ENCODE measurements at regions not wholly inside any gene's neighbourhood (a gene's known extent, or its start where the extent isn't known, plus 50 kb on each side); places are given as distances from the start of the nearest gene placed in this dataset.

DNA sequence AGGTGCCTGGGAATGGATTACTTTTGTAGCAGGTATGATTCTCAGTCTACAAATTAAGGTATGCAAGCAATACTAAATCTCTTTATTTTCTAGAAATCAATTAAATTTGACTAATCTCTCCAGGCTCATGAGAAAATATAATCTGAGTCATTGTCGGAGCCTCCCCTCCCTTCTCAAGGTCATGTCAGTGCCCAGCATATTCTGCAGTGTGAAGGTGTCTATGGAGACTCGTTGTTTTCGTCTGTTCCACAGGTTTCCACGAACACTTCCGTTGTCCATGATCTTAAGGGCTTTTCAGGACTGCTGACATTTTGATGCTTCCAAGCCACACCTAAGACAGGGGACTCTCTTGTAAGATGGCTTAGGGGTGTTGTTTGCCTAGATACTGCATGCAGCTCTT is 56.6 kb upstream of the SCOC start:
- DNase-seq, result no peak

DNA sequence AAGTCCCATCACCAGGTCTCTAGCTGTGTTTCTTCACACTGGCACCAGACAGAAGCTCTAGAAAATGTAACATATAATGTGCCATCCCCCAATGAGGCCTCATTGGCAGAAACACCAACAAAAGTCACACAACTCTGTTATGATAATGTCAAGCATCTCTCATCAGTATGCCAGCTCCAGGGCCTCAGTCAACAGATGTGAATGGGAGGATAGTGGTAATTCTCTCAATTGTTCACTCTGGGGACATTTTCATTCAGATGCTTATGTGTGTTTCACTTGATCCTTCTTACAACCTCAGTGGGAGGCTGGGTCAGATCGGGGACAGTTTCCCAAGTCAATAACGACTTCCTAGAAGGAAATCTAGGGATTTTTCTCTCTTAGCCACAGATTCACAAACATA is 57.5 kb upstream of the SCOC start:
- no peak for DNase-seq

DNA sequence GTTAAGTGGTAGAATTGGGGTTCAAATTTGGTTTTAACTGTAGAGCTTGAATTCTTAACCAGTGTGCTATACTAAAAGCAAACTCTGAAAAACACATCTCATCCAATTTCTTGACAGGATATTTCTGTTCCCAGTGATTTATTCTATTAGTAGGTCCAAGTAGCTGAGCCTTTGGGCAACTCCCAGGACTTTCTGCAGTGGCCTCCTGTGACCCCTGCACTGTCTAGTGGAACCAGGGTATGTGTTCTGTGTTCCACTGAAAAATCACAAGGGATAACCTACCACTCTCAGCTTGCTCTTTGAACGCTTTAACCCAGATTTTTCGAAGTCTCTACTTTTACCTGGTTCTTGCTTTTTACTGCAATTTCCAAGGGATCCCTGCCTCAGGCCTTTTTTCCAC is 58.0 kb upstream of the SCOC start:
- DNase-seq, result no peak

DNA sequence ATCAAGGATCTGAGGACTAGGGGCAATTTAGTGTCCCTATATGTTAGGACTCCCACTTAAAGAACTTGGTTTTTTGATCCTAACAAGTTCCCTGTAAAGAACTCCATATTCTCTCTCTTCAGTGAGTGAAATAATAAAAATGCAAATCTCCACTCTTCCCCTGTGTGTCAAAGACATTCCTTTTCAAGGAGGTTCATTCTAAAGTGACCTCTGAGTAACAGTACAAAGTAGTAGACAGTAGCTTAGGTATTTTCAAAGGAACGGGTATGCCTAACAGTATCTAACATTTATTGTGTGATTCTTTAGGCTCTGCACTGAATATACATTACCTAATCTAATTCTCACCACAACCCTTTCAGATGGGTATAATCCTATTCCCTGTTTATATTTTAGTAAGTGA is 58.4 kb upstream of the SCOC start:
- no peak for DNase-seq

DNA sequence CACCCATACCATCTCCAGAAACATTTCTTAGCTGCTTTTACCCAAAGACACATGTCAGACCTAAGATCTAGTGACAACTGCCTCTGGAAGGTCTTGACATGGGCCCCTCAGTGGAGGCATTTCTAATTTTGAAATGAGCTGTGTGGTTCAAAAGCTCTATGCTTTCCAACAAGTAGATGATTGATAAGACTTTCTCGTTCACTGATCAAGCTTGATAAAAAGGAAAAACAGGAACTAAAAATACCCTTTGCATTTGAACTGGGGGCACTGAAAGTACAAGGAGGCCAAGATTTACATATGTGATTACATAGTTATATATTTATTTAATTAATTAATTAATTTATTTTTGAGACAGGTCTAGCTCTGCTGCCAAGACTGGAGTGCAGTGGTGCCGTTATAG is 61.3 kb upstream of the SCOC start:
- no peak for DNase-seq

DNA sequence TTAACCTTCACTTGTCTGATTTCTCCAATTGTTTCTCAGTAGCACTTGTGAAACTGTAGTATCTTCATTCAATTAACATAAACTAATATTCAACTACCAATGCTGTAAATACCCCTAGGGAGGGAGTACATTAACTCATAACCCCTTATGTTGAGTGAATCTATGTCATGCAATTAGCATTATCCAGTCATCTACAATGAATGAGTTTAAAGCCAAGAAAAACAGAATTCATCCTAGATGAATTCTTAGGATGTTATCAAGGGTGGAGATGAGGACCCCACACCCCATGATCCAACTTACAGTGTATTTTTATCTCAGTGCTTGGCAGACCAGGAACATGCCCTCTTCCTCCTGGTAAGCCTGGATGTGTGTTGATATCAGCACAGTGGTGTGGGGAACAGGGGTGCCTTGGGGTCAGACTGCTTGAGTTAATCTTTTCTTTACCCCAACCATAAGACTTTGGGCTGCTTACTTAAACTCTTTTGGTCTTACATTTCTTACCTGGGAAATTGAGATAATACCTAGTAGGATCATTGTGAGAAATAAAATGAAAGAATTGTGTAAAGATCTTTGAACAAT is 62.1 kb upstream of the SCOC start:
- no peak for DNase-seq

DNA sequence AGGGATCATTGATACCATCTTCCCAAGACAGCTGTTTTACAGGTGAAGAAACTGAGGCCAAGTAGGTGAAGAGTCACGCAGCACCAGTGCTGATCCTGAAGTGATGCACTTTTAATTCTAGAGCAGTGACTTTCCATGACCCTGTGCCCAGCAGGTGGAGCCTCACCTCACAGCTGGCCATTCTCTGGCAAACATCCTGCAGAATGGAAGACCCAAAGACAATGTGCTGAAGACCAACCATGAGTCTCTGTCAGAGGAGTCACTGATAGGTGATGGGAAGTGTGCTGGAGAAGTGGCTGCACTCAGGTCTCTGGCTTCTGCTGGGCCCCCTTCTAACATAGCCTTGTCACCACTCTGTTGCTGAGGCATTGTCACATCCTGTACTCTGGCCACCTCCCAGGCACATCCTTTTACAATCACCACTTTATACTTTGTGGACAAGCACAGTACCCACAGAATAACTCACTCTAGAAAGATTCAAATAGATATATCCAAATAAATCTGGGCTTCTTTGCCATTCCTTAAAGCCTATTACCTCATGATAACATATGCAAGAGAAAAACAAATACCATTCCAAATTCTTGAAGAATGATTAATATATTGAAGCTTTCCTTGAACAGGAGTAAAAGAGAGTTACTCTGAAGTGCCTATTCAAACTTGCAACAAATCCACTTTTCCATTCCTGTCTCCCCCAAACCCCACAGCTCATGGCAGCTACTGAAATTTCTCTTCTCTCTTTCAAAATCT is 64.1 kb upstream of the SCOC start:
- DNase-seq, result peak; percentile 58

DNA sequence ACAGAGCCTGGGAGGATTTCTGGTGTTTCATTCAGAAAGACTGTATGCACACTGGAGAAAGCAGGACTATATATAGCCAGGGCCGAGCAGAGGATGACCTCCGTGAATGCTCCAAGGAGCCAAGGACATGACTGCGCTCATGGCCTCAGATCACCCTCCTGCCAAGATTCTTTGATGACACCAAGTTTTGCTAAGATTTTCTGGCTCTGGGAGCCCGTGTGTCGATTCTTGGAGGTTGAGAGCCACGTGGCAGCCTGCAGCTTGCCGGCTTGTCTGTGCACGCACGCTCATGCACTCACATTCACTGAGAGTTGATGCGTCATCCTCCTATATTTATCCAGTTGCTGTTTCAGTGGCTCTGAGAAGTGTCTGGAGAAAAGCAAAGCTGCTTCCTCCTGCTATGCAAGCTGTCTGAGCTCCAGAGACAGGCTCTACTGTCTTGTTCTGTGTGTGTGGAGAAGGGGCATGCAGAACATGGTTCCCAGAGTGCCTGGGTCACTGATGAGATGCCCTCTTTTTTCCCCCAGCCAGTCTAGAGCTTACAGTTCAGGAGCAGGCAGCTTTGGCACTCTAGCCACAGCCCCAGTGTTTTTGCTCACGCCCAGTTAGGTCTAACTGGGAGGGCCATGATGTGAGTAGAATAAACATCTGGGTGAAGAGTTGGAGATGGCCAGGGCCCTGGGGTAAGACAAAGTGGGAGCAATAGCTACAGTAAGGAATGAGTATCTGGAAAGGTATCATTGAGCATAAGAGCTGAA is 64.9 kb upstream of the SCOC start:
- peak; percentile 82 for DNase-seq

DNA sequence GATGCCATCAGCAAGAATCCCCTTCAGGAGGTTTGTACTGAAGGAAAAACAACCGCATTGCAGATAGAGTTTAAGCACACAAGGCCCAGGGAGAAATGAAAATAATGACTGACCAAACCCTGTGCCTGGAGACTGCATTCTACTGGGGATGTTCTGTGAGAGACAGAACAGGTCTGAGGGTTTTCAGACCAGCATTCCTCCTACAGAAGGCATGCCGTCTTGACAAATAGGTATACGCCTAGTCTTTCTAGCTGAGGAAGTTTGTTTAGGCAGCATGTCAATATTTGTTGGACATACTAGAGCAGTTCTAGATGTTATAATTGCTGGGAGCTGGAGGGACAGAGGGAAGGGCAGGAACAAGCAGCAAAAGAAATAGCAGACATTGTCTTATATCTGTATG is 68.4 kb upstream of the SCOC start:
- no peak for DNase-seq

DNA sequence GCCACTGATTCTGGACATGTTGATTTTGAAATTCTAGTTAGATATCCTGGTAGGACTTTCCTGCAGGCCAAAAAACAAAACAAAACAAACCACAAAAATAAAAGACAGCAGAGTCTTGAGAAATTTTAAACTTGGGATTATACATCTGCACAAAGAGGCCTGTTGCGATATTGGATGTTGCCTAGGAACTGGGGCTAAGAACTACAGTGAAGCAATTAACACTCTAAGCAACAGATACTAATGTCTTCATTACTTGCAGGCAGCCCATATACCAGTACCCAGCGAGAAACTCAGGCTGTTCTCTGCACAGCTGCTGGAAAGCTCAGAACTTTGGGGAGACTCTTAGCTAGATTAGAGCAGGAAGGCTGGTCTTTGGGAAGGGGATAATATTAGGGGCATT is 69.1 kb upstream of the SCOC start:
- DNase-seq, result no peak

DNA sequence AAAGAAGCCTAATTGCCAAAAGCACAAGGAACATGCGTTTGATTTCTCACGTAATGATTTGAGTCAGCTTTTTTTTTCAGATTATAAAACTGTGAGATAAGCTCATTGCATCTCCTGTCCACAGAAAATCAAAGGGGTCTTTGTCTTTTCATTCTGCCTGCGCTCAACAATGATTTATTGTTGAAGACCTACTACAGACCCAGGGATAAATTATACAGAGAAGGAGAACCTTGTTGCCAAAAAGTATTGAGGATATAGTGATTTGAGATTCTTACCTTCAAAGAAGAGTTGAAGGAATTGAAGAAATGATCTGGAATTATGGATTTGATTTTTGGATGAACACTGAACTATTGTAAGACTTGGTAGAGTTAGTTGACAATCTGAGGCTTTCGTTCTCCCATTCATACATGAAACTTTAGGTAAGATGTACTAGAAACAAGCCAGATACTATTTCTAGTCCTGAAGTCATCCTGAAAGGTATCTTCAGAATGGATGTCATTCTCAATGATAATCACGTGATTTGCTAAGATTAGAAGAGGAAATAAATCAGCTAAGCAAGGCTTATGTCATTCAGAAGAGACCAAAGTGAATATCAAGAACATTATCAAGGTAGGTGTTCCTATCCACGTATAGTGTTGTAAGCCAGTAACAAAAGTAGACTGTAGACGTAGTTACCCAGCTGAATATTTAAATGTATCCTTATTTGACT is 71.1 kb upstream of the SCOC start:
- no peak for DNase-seq

DNA sequence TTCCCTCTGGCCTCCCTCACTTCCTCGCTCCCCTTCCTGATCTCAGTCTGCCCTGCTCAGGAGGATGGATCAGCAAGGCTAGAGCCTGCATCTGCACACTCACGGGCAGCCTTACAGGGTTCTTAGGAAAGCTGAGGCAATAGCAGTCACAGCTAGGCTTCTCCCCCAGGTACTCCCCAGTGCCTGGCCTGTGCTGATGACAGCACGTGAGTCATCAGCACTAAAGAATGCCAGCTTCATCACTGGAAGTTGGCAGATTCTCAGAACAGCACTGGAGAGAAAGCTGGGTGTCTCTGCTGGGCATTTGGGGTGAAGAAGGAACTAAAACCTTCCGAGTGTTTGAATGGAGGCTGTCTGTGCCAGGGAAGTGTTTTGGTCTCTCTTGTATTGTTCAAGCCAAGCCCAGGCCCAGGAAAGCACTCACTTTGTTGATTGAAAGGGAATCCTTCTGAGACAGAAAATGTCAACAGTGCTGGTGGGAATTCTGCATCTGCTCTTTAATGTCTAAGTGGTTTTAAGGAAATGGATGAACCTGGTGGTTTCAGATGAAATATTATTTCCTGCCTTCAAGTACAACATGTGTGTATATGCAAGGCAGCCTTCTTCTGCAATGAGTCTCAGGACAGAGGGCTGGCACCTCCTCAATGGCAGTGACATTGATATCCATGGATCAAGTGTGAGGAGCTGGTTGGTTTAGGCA is 73.0 kb upstream of the SCOC start:
- DNase-seq, result peak; percentile 70

DNA sequence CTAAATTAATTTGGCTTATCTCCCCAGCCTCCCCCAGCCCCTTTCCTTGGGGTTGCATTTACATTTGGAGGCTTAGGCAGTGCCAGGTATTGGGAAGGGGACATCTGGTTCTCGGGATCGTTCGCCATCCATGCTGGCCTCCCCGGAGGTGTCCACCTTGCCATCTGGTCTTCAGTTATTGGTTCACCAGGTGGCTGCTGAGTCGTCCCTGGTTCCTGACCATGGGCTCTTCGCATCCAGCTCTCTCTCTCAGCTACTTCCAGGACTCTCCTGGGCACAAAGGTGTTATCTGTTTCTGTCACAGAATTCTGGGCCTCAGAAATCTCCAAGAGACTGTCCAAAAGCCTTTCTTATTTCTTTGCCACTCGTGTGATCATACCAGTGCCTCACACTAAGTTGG is 75.4 kb upstream of the SCOC start:
- DNase-seq, result no peak

DNA sequence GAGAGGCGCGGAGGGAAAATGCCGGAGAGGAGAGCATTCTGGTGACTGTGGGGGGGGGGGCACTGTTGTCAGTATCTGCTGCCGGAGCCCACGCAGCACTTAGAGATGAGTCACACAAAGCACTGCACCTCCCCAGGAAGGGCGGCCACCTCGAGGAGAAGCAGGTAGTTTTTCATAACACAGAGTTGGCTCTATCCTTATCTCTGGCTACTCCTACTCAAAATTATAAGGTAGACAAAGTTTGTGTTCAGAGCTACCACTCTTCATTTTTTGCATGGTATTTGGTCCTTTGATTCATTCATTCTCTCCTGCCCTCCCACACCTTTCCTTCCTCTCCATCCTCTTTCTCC is 76.2 kb upstream of the SCOC start:
- DNase-seq, result no peak

DNA sequence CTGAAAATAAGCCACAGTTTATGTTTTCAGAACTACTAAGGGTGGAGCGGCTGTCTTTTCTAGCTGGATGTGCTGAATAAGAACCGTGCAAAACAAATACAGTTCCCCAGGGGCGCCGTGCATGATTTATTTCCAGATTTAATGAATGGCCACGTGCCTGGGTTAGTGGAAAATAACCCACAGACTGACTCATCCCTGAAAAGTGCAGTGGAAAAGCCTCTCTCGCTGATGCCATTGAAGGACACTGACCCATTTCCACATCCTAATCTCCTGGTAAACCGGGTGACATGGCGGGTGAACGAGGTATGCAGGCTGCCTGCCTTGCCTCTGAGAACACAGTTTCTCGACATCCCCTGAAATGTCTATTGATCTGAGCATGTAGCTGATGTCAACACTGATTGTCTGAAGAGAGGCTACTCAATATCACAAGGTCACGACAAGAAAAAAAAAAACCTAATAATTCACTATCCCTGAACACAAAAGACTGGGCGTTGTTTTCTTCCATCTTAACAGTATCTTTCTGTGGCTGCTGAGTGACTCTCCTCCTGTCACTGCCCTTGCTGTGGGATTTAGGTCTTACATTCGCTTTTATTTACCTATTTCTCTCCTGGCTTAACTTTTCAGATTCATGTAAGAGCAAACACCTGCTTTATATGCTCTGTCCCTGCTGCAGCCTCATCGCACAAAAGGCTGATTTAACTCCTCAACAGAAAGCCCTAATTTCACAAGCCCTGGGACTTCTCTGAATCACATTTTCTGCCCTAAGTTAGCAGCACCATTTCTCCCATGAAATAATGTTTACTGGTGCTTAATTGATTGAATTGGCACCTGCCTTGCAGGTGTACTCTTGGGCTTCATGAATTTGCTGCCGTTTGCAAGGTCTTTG is 76.9 kb upstream of the SCOC start:
- DNase-seq, result peak; percentile 90

DNA sequence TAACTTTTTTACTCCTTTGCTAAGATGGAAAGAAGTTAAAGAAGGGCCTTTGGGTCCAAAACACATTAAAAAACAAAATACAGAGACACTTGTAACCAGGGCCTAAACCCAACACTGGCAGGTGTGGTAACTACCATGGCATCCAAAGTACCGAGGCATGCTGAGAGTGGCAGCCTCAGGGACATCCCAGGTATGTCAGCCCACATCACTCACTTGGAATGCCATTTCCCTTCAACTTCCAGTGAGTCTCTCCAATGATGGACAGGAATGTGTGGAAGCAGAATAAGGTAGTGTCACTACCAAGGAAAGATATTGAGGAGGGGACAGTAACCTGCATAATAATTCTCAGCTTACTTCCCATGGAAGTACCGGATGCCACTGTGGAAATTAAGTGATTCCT is 79.5 kb upstream of the SCOC start:
- DNase-seq, result no peak

DNA sequence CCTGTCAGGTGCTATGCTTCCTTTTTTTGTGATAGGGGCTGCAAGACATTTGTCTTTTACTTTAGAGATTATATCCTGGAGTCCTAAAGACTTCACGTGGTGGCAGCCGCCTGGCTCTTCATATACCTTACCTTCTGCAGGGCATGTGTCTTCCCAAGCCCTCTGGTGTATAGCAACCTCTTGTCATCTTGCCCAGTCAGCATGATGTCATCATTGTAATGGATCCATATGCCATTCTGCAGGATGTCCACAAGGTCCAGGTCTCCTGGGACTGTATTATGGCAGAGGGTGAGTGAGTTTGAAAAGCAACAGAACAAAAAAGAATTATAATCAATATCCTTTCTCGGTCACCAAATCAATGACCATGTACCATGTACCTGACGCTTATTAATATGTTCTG is 82.2 kb upstream of the SCOC start:
- peak; percentile 17 for DNase-seq

DNA sequence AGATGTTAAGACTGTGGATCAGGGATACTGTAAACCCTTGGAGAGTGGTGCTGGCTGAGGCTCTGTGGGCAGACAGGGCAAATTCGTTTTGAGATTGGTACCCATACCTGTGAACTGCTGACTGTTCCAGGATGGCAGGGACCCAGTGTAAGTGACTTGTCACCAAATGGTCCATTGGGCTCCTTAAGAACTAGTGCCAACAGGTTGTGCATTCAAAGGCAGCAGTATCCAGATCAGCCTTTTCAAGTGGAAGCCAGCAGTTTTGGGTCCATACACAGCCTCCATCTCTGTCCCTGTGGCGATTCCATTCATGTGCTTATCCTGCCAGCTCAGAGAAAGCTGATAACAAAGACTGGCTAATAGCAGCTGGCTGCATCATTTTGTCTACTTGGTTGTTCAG is 84.0 kb upstream of the SCOC start:
- DNase-seq, result no peak

DNA sequence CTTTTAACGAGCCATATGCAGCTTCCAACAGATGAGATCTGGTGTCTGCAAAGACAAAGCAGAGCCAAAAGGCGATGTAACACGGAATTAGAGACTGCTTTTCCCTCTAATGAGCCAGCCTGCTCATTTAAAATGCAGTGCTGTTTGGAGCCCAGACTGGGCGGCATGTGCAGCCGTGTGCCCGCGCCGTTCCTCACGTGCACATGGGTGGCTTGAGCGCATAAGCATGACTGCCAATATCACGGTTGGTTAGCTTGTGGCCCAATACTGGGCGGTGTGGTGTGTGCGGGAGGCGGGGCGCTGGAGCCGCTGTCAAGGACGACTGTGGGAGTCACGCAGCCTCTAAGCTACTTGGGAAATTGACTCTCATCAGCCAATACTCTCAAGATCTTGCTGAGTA is 87.0 kb upstream of the SCOC start:
- no peak for DNase-seq

DNA sequence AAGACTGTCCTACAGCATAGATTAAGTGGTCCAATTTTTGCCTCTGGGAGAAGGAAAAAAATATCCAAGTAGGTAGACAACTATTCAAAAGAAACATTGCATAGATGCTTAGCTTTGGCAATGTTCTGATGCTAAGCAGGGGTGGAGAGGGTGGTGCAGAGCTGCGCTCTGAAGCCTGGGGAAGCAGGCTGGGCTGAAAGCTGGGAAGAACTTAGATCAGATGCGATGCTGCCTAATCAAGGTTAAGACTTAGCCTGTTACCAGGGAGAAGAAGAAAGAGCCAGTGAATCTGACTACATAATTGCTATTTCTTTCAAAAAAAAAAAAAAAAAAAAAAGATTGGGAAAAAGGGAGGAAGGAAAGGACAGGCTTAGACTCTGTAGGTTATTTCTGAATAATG is 89.0 kb upstream of the SCOC start:
- no peak for DNase-seq

DNA sequence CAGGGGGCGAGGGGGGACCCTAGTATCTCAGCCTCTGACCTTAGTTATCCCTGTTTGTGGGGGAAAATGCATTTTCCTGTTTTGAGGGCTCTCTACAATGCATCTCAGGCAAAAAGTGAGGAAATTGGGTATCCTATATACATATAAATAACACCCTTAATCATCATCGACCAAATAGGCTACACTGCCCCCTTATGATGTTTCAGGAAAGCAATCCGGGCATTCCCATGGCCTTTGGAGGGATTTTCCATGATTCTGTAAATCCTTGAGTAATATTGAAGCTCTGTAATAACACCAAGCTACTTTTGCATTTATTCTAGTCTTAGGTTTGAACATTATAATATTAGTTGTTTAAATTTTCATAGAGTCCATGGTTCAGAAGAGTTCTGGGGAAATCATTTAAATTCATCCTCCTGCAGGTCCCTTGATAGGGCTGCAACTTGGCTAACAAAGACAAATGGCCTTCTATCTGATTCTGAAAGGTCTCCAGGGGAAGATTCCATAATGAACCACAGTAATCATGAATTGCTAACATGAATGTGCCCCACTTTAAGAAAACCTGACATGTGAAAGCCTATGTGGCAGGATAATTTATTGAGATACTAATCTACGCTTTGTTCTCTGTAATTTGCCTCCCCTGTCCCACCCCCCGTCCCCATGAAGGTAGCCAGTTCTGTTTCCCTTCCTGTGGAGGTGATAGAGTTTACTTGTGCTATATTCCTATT is 91.5 kb upstream of the SCOC start:
- DNase-seq, result peak; percentile 7

DNA sequence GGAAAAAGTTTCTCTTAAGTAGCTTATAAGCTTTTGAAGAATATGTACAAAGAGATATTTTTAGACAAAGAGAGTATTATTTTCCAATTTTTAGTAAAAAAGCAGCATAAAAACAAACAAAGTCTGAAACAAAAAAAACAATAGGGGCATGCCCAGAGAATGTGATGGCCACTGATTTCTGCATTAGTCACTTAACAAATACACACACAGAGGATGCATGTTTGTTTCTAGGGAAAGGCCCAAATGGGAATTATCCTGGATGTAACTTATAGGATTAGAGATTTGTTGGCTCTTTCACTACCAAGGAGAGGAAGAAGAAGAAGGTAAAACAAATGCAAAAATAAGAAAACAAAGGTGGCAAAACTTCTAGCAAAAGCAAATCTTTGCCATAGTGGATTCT is 95.9 kb upstream of the SCOC start:
- DNase-seq, result no peak
